ENCODE measurements at regions not wholly inside any gene's neighbourhood (a gene's known extent, or its start where the extent isn't known, plus 50 kb on each side); places are given as distances from the start of the nearest gene placed in this dataset.

GRCh38 chr16:51445250-51445649, 294.2 kb upstream of the SALL1 start:
- 65 to 78% methylated on average over 4 of the region's 4 CpGs for WGBS, 2 donors
- no peak overlapping the region for H3K4me3 ChIP-seq
- DNase-seq (no peak), ATAC-seq (ENCODE audit: insufficient read depth, low FRiP score) (no peak)
- H3K4me1 ChIP-seq (ENCODE audit: control insufficient read depth in 5 of 5, insufficient read depth in 5 of 5, low read length in 5 of 5) = peaks cover 0 to 7% (median 0%) of the 10 kb centered on the region in 5 donors
- no peak overlapping the region for H3K27ac ChIP-seq (ENCODE audit: low read depth in 1 of 2, low read length in 1 of 2)
- peaks cover 0 to 31% (median 30%) of the 10 kb centered on the region in 3 donors for H3K27me3 ChIP-seq (ENCODE audit: control insufficient read depth in 3 of 3, insufficient read depth in 3 of 3, low read length in 2 of 3)
- no peaks in the 10 kb centered on the region for H3K36me3 ChIP-seq (ENCODE audit: control insufficient read depth in 4 of 4, insufficient read depth in 4 of 4, low read length in 4 of 4)
- H3K9ac ChIP-seq (ENCODE audit: insufficient read depth in 1 of 2, low read length in 2 of 2) = no peak overlapping the region
- no peak for TF ChIP-seq CTCF (IDR thresholded peaks at IDR 0.05; ENCODE audit: control extremely low read depth, extremely low read depth)
- no peaks in the 10 kb centered on the region for H3K9me3 ChIP-seq (ENCODE audit: control insufficient read depth in 4 of 4, insufficient read depth in 3 of 4, low read length in 3 of 4)

- WGBS, 2 donors = 82 to 96% methylated on average over 1 of the region's 1 CpG
- no peak overlapping the region for H3K9ac ChIP-seq (ENCODE audit: insufficient read depth in 1 of 2, low read length in 2 of 2)
- no peaks in the 10 kb centered on the region for H3K36me3 ChIP-seq (ENCODE audit: control insufficient read depth in 4 of 4, insufficient read depth in 4 of 4, low read length in 4 of 4)
- no peak for TF ChIP-seq CTCF (IDR thresholded peaks at IDR 0.05; ENCODE audit: control extremely low read depth, extremely low read depth)
- H3K27ac ChIP-seq (ENCODE audit: low read depth in 1 of 2, low read length in 1 of 2) = no peak overlapping the region
- no peaks in the 10 kb centered on the region for H3K4me1 ChIP-seq (ENCODE audit: control insufficient read depth in 5 of 5, insufficient read depth in 5 of 5, low read length in 5 of 5)
- ATAC-seq (ENCODE audit: insufficient read depth, low FRiP score) (no peak), DNase-seq (no peak)
- peaks cover 0 to 43% (median 41%) of the 10 kb centered on the region in 3 donors for H3K27me3 ChIP-seq (ENCODE audit: control insufficient read depth in 3 of 3, insufficient read depth in 3 of 3, low read length in 2 of 3)
- H3K9me3 ChIP-seq (ENCODE audit: control insufficient read depth in 4 of 4, insufficient read depth in 3 of 4, low read length in 3 of 4) = no peaks in the 10 kb centered on the region
- no peak overlapping the region for H3K4me3 ChIP-seq
Observed at GRCh38 chr16:51443934-51444333, 292.9 kb upstream of the SALL1 start.

GRCh38 chr16:51442141-51442870, 291.2 kb upstream of the SALL1 start:
- Histone ChIP-seq H3K9me3 (ENCODE audit: control insufficient read depth in 4 of 4, insufficient read depth in 3 of 4, low read length in 3 of 4) (no peaks in the 10 kb centered on the region), H3K9ac (ENCODE audit: insufficient read depth in 1 of 2, low read length in 2 of 2) (no peak overlapping the region), H3K27ac (ENCODE audit: low read depth in 1 of 2, low read length in 1 of 2) (no peak overlapping the region), H3K36me3 (ENCODE audit: control insufficient read depth in 4 of 4, insufficient read depth in 4 of 4, low read length in 4 of 4) (no peaks in the 10 kb centered on the region), H3K4me1 (ENCODE audit: control insufficient read depth in 5 of 5, insufficient read depth in 5 of 5, low read length in 5 of 5) (no peaks in the 10 kb centered on the region), H3K27me3 (ENCODE audit: control insufficient read depth in 3 of 3, insufficient read depth in 3 of 3, low read length in 2 of 3) (peaks cover 0 to 52% (median 41%) of the 10 kb centered on the region in 3 donors), H3K4me3 (no peak overlapping the region)
- ATAC-seq (ENCODE audit: insufficient read depth, low FRiP score) (no peak), DNase-seq (no peak)
- no peak for TF ChIP-seq CTCF (IDR thresholded peaks at IDR 0.05; ENCODE audit: control extremely low read depth, extremely low read depth)
- 53 to 61% methylated on average over 8 of the region's 8 CpGs for WGBS, 2 donors

Measured in lung (tissue), 11 donors.